ENCODE measurements at regions not wholly inside any gene's neighbourhood (a gene's known extent, or its start where the extent isn't known, plus 50 kb on each side); places are given as distances from the start of the nearest gene placed in this dataset.
"Not testable (repeated sequence)": the region's sequence is repeated elsewhere in the genome, so short reads cannot be mapped to it uniquely, and the experiment has no call there.

- H3K4me3 ChIP-seq (replicated peaks; ENCODE audit: low read depth, low read length); DNase-seq (ENCODE audit: low read depth): not testable (repeated sequence)
Measured at GRCh38 chr5:20890936-20891335, 902.9 kb upstream of the CDH18 start.

- DNase-seq (ENCODE audit: low read depth); H3K4me3 ChIP-seq (replicated peaks; ENCODE audit: low read depth, low read length): not testable (repeated sequence)
Measured at GRCh38 chr5:20875726-20876125, 887.7 kb upstream of the CDH18 start.

GRCh38 chr5:20865892-20866291 lies 877.9 kb upstream of the CDH18 start:
- not testable (repeated sequence) for DNase-seq (ENCODE audit: low read depth); H3K4me3 ChIP-seq (replicated peaks; ENCODE audit: low read depth, low read length)

GRCh38 chr5:20833081-20833627 lies 845.2 kb upstream of the CDH18 start:
- no peak for DNase-seq (ENCODE audit: low read depth)
- no peak overlapping the region for H3K4me3 ChIP-seq (replicated peaks; ENCODE audit: low read depth, low read length)
- TF ChIP-seq CTCF (IDR thresholded peaks at IDR 0.05; ENCODE audit: low read length, missing control alignments) = no peak

- no peak overlapping the region for H3K4me3 ChIP-seq (replicated peaks; ENCODE audit: low read depth, low read length)
- no peak for TF ChIP-seq CTCF (IDR thresholded peaks at IDR 0.05; ENCODE audit: low read length, missing control alignments)
- DNase-seq (ENCODE audit: low read depth) = no peak
Measured at GRCh38 chr5:20832204-20833080, 844.4 kb upstream of the CDH18 start.

- not testable (repeated sequence) for DNase-seq (ENCODE audit: low read depth); H3K4me3 ChIP-seq (replicated peaks; ENCODE audit: low read depth, low read length)
Measured at GRCh38 chr5:20825951-20826350, 838.0 kb upstream of the CDH18 start.

GRCh38 chr5:20797216-20797615 lies 809.2 kb upstream of the CDH18 start:
- not testable (repeated sequence) for H3K4me3 ChIP-seq (replicated peaks; ENCODE audit: low read depth, low read length)

GRCh38 chr5:20784755-20785154 lies 796.8 kb upstream of the CDH18 start:
- not testable (repeated sequence) for DNase-seq (ENCODE audit: low read depth); H3K4me3 ChIP-seq (replicated peaks; ENCODE audit: low read depth, low read length)

More at GRCh38 chr5:20797216-20797615, 809.2 kb upstream of the CDH18 start:
- not testable (repeated sequence) for DNase-seq (ENCODE audit: low read depth)

GRCh38 chr5:20783484-20783883 lies 795.5 kb upstream of the CDH18 start:
- not testable (repeated sequence) for DNase-seq (ENCODE audit: low read depth); H3K4me3 ChIP-seq (replicated peaks; ENCODE audit: low read depth, low read length)

- not testable (repeated sequence) for H3K4me3 ChIP-seq (replicated peaks; ENCODE audit: low read depth, low read length); DNase-seq (ENCODE audit: low read depth)
Measured at GRCh38 chr5:20771338-20771737, 783.3 kb upstream of the CDH18 start.

- H3K4me3 ChIP-seq (replicated peaks; ENCODE audit: low read depth, low read length); DNase-seq (ENCODE audit: low read depth): not testable (repeated sequence)
Measured at GRCh38 chr5:20765074-20765473, 777.1 kb upstream of the CDH18 start.

GRCh38 chr5:20759459-20759858 lies 771.5 kb upstream of the CDH18 start:
- DNase-seq (ENCODE audit: low read depth); H3K4me3 ChIP-seq (replicated peaks; ENCODE audit: low read depth, low read length): not testable (repeated sequence)

GRCh38 chr5:20752179-20752578 lies 764.2 kb upstream of the CDH18 start:
- not testable (repeated sequence) for H3K4me3 ChIP-seq (replicated peaks; ENCODE audit: low read depth, low read length); DNase-seq (ENCODE audit: low read depth)

GRCh38 chr5:20735715-20736114 lies 747.7 kb upstream of the CDH18 start:
- not testable (repeated sequence) for H3K4me3 ChIP-seq (replicated peaks; ENCODE audit: low read depth, low read length); DNase-seq (ENCODE audit: low read depth)

- H3K4me3 ChIP-seq (replicated peaks; ENCODE audit: low read depth, low read length); DNase-seq (ENCODE audit: low read depth): not testable (repeated sequence)
Measured at GRCh38 chr5:20732223-20732622, 744.2 kb upstream of the CDH18 start.

GRCh38 chr5:20721286-20721685 lies 733.3 kb upstream of the CDH18 start:
- H3K4me3 ChIP-seq (replicated peaks; ENCODE audit: low read depth, low read length); DNase-seq (ENCODE audit: low read depth): not testable (repeated sequence)

GRCh38 chr5:20711520-20712155 lies 723.6 kb upstream of the CDH18 start:
- DNase-seq (ENCODE audit: low read depth); H3K4me3 ChIP-seq (replicated peaks; ENCODE audit: low read depth, low read length): not testable (repeated sequence)
